ENCODE measurements at regions not wholly inside any gene's neighbourhood (a gene's known extent, or its start where the extent isn't known, plus 50 kb on each side); places are given as distances from the start of the nearest gene placed in this dataset.
"Not testable (repeated sequence)": the region's sequence is repeated elsewhere in the genome, so short reads cannot be mapped to it uniquely, and the experiment has no call there.

DNA sequence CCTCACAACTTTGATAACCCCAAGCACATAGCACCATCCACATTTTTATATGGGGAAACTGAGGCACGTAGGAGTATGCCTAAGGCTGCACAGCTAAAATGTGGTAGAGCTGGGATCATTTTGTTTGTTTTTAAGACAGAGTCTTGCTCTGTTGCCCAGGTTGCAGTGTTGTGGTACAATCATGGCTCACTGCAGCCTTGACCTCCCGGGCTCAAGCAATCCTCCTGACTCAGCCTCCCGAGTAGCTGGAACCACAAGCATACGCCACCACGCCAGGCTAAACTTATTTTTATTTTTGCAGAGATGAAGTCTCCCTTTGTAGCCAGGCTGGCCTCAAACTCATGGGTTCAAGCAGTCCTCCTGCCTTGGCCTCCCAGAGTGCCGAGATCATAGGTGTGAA, 81.0 kb upstream of the GSE1 start:
- intact Hi-C loops (cut with DNase I) = no loop called here
- Histone ChIP-seq H3K27me3 (no peaks in the 10 kb centered on the region), H3K27ac (no peak overlapping the region), H3K4me3 (no peak overlapping the region), H3K36me3 (replicated peaks in 1 of 2) (no peaks in the 10 kb centered on the region), H3K4me1 (replicated peaks in 1 of 2) (peaks cover 4 to 24% of the 10 kb centered on the region in 2 donors), H3K9me3 (replicated peaks in 1 of 3) (no peaks in the 10 kb centered on the region)
- DNase-seq = no peak
- 65 to 82% (median 79%) methylated on average over 6 of the region's 6 CpGs for WGBS, 4 donors
- TF ChIP-seq POLR2A (IDR thresholded peaks at IDR 0.05) = no peak

- H3K9me3 ChIP-seq (replicated peaks in 1 of 3); intact Hi-C loops (cut with DNase I); H3K4me3 ChIP-seq; H3K27me3 ChIP-seq; H3K36me3 ChIP-seq (replicated peaks in 1 of 2); H3K27ac ChIP-seq; DNase-seq: not testable (repeated sequence)
- peaks cover 4 to 24% of the 10 kb centered on the region in 2 donors for H3K4me1 ChIP-seq (replicated peaks in 1 of 2)
- WGBS, 4 donors = 86 to 98% (median 91%) methylated on average over 8 of the region's 8 CpGs
Observed at GRCh38 chr16:85533593-85533992, 79.5 kb upstream of the GSE1 start.

DNA sequence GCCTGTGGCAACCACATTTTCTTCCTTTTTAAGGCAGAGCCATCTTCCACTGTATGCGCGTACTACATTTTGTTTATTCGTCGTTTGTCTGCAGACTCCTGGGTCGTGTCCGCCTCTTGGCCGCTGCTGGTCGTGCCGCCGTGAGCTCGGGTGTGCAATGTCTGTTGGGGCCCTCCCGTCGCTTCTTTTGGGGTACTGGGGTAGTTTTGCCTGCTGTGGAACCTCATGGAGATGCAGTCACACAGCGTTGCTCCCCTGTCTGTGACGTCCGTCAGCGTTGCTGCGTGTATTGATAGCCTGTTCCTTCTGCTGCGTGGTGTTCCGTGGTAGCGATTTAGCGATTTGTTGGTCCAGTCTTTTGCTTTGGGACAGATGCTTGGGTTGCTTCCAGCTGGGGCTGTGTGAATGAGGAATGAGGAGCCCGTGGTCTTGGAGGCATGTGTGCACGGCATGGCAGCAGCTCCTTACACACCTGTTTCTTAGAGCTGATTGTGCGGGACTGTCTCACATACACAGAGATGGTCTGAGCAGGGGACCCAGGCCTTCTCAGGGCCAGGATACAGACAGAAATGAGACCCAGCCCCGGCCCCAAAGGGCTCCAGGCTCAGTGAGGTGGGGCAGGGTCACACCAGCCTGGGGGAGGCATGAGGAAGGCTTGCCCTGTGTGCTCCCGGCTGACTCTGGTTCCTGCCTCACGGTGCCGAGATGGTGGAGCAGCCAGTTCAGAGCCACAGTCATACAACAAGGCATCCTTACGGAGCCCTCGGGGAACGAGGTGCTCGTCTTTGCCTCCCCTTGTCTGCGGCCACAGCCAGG, 78.4 kb upstream of the GSE1 start:
- Histone ChIP-seq H3K9me3 (replicated peaks in 1 of 3) (peaks cover 0 to 2% (median 0%) of the 10 kb centered on the region in 3 donors), H3K27ac (peak overlapping the region in 1 of 5 donors; percentile 18), H3K4me3 (no peak overlapping the region), H3K4me1 (replicated peaks in 1 of 2) (peaks cover 4 to 24% of the 10 kb centered on the region in 2 donors), H3K36me3 (replicated peaks in 1 of 2) (no peaks in the 10 kb centered on the region), H3K27me3 (no peaks in the 10 kb centered on the region)
- TF ChIP-seq CTCF (IDR thresholded peaks at IDR 0.05) = no peak
- no peak for TF ChIP-seq POLR2A (IDR thresholded peaks at IDR 0.05)
- DNase-seq = no peak
- WGBS, 4 donors = 91 to 96% (median 92%) methylated on average over 28 to 34 of the region's 34 CpGs
- intact Hi-C loops (cut with DNase I) = no loop called here

DNA sequence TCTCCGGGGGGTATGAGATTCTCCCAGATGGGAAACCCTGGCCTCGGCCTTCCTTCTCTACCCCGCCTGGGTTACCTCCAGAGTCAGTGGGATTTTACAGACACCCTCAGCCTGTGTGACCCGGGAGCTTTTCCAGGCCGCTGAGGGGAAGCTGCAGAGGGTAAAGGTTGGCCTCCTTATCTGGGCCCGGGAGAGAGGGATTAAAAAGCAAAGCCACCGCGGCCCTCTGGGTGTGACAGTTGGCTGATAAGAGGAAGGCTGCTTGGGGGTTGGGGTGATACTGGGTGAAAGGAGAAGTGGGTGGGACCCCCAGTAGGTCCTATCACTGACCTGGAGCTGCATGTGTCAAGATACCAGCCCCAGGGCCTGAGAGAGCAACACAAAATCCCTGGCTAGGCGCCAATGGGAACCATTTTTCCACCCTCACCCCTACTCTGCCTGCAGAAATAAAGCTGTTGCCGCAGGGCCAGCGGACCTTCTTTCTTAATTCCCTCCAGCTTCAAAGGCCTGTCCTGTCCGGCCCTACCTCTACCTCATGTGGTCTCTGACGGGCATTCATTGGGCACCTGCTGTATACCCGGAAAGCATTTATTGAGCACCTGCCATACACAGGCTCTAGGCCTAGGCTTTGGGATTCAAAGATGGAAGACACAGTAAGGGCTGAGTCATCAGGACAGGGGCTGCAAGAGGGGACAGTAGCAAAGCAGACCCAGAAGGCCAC, 77.6 kb upstream of the GSE1 start:
- TF ChIP-seq POLR2A (IDR thresholded peaks at IDR 0.05) (no peak), CTCF (IDR thresholded peaks at IDR 0.05) (no peak)
- peak in 1 of 7 donors; percentile 29 for DNase-seq
- intact Hi-C loops (cut with DNase I) = no loop called here
- Histone ChIP-seq H3K4me3 (no peak overlapping the region), H3K27me3 (no peaks in the 10 kb centered on the region), H3K9me3 (replicated peaks in 1 of 3) (peaks cover 0 to 5% (median 0%) of the 10 kb centered on the region in 3 donors), H3K36me3 (replicated peaks in 1 of 2) (no peaks in the 10 kb centered on the region), H3K27ac (peak overlapping the region in 1 of 5 donors; percentile 18), H3K4me1 (replicated peaks in 1 of 2) (peaks cover 4 to 24% of the 10 kb centered on the region in 2 donors)
- 61 to 66% (median 63%) methylated on average over 12 to 14 of the region's 14 CpGs for WGBS, 4 donors

GRCh38 chr16:85536073-85536410, 77.1 kb upstream of the GSE1 start:
- intact Hi-C loops (cut with DNase I) = no loop called here
- Histone ChIP-seq H3K9me3 (replicated peaks in 1 of 3) (peaks cover 0 to 5% (median 0%) of the 10 kb centered on the region in 3 donors), H3K27me3 (no peaks in the 10 kb centered on the region), H3K36me3 (replicated peaks in 1 of 2) (no peaks in the 10 kb centered on the region), H3K4me3 (no peak overlapping the region), H3K4me1 (replicated peaks in 1 of 2) (peaks cover 4 to 25% of the 10 kb centered on the region in 2 donors), H3K27ac (peak overlapping the region in 1 of 5 donors; percentile 18)
- DNase-seq = peak in 4 of 7 donors; percentile 58 to 80 (median 68)
- WGBS, 4 donors = 38 to 78% (median 41%) methylated on average over 3 to 6 of the region's 6 CpGs
- no peak for TF ChIP-seq CTCF (IDR thresholded peaks at IDR 0.05)
- no peak for TF ChIP-seq POLR2A (IDR thresholded peaks at IDR 0.05)
